Keratinocyte (primary cell): ENCODE measurements at regions not wholly inside any gene's neighbourhood (a gene's known extent, or its start where the extent isn't known, plus 50 kb on each side); places are given as distances from the start of the nearest gene placed in this dataset.

Experiments
- DNase-seq: peaks from one replicate; pipeline ENCODE4 v3.0.0-alpha.2; 2011; ENCODE audit warnings: low read depth, missing footprints, low spot score
- FAIRE-seq: peaks from 2 replicates; lab custom pipeline; 2011; peaks lifted over from hg19 to GRCh38; lab: Jason Lieb, UNC
- H2AFZ ChIP-seq: 2 replicates; pipeline ENCODE4 v1.6.0; 2012; ENCODE audit warnings: low read length, control low read depth, inconsistent platforms; ENCODE audit not compliant: control insufficient read depth
- H3K27ac ChIP-seq: 2 replicates; pipeline ENCODE4 v1.5.1; 2011; ENCODE audit warnings: low read length; ENCODE audit not compliant: control insufficient read depth, insufficient read depth
- H3K27me3 ChIP-seq: 3 replicates; pipeline ENCODE4 v1.6.0; 2011; ENCODE audit warnings: low read length; ENCODE audit not compliant: control insufficient read depth, insufficient read depth; ENCODE audit errors: extremely low read depth
- H3K36me3 ChIP-seq, 2 experiments: 2 replicates in 1 of 2; 3 replicates in 1 of 2; pipeline ENCODE4 v1.5.1; 2011; ENCODE audit warnings: low read length in 2 of 2, mild to moderate bottlenecking in 1 of 2; ENCODE audit not compliant: control insufficient read depth in 2 of 2, insufficient read depth in 2 of 2; ENCODE audit errors: extremely low read depth in 1 of 2
- H3K4me1 ChIP-seq: 3 replicates; pipeline ENCODE4 v1.5.1; 2011; ENCODE audit warnings: low read length; ENCODE audit not compliant: control insufficient read depth, insufficient read depth; ENCODE audit errors: extremely low read depth
- H3K4me2 ChIP-seq: 3 replicates; pipeline ENCODE4 v1.6.0; 2011; ENCODE audit warnings: low read depth, low read length; ENCODE audit not compliant: control insufficient read depth, insufficient read depth; ENCODE audit errors: extremely low read depth
- H3K4me3 ChIP-seq, 3 experiments: fragments of 200-600 bp in 1 of 3; sonication (generic) in 1 of 3; 2 replicates in 2 of 3; 3 replicates in 1 of 3; pipeline ENCODE4 v1.5.1; 2011 to 2016; ENCODE audit warnings: low read length in 3 of 3, mild to moderate bottlenecking in 3 of 3, control low read depth in 2 of 3, inconsistent platforms in 1 of 3, low read depth in 1 of 3, mixed read lengths in 1 of 3, mixed run types in 1 of 3, moderate library complexity in 1 of 3; ENCODE audit not compliant: control insufficient read depth in 2 of 3, insufficient read depth in 2 of 3; ENCODE audit errors: extremely low read depth in 1 of 3
- H3K79me2 ChIP-seq: 2 replicates; pipeline ENCODE4 v1.6.0; 2012; ENCODE audit warnings: low read length; ENCODE audit not compliant: control insufficient read depth, insufficient read depth
- H3K9ac ChIP-seq: 3 replicates; pipeline ENCODE4 v1.6.0; 2011; ENCODE audit warnings: low read length; ENCODE audit not compliant: control insufficient read depth, insufficient read depth; ENCODE audit errors: extremely low read depth
- H3K9me1 ChIP-seq: 3 replicates; pipeline ENCODE4 v1.6.0; 2011; ENCODE audit warnings: low read length; ENCODE audit not compliant: control insufficient read depth, insufficient read depth; ENCODE audit errors: extremely low read depth
- H3K9me3 ChIP-seq: 2 replicates; pipeline ENCODE4 v1.5.1; 2012; ENCODE audit warnings: low read depth, low read length; ENCODE audit not compliant: control insufficient read depth
- H4K20me1 ChIP-seq: 3 replicates; pipeline ENCODE4 v1.6.0; 2011; ENCODE audit warnings: low read length; ENCODE audit not compliant: control insufficient read depth, insufficient read depth; ENCODE audit errors: extremely low read depth
- CTCF ChIP-seq, 3 experiments: IDR thresholded peaks in 1 of 3; conservative IDR thresholded peaks in 1 of 3; optimal IDR thresholded peaks in 1 of 3; 2 replicates in 2 of 3; 3 replicates in 1 of 3; pipeline versions ENCODE3 to v1.5.1; 2011; ENCODE audit warnings: low read length in 3 of 3, mild to moderate bottlenecking in 3 of 3, moderate library complexity in 2 of 3, control low read depth in 1 of 3, inconsistent platforms in 1 of 3; ENCODE audit not compliant: insufficient read depth in 2 of 3; ENCODE audit errors: extremely low read depth in 1 of 3
- EZH2 ChIP-seq: IDR thresholded peaks from one replicate; pipeline ENCODE4 v1.6.1; 2012; ENCODE audit warnings: inconsistent platforms, mild to moderate bottlenecking, low read length, moderate library complexity
- dilution Hi-C: fragments of 300-500 bp; cut with MboI; formaldehyde crosslinking; loops from one replicate; pipeline ENCODE4 v1.7.0; 2020; ENCODE audit warnings: low sequenced_read_pairs; ENCODE audit not compliant: extremely low pct_ligation_motif_present

- no peak overlapping the region for H3K27ac ChIP-seq
- no peak overlapping the region for H3K9ac ChIP-seq
- H3K9me3 ChIP-seq, result no peaks in the 10 kb centered on the region
- FAIRE-seq (no peak), DNase-seq (no peak)
- H3K9me1 ChIP-seq, result no peaks in the 10 kb centered on the region
- H3K79me2 ChIP-seq, result no peaks in the 10 kb centered on the region
- H3K4me2 ChIP-seq, result no peak overlapping the region
- no peak overlapping the region for H2AFZ ChIP-seq
- no peak overlapping the region for H3K4me3 ChIP-seq
- H3K36me3 ChIP-seq, result no peaks in the 10 kb centered on the region
- TF ChIP-seq CTCF (optimal IDR thresholded peaks at IDR 0.05 in 1 of 3, IDR thresholded peaks at IDR 0.05 in 1 of 3, conservative IDR thresholded peaks at IDR 0.05 in 1 of 3; ENCODE audit: extremely low read depth in 1 of 3, insufficient read depth in 2 of 3, low read length in 3 of 3), result no peak
- TF ChIP-seq EZH2, result no peak
- no peaks in the 10 kb centered on the region for H3K4me1 ChIP-seq
- dilution Hi-C loops, result no loop called here
- no peaks in the 10 kb centered on the region for H4K20me1 ChIP-seq
- H3K27me3 ChIP-seq, result no peaks in the 10 kb centered on the region
These were observed 129.1 kb downstream of the TRIML1 start for GRCh38 chr4:188268131-188268908.

GRCh38 chr4:188270273-188271069 lies 131.2 kb downstream of the TRIML1 start:
- H3K4me2 ChIP-seq, result no peak overlapping the region
- no peak for TF ChIP-seq CTCF (optimal IDR thresholded peaks at IDR 0.05 in 1 of 3, IDR thresholded peaks at IDR 0.05 in 1 of 3, conservative IDR thresholded peaks at IDR 0.05 in 1 of 3; ENCODE audit: extremely low read depth in 1 of 3, insufficient read depth in 2 of 3, low read length in 3 of 3)
- no peak for TF ChIP-seq EZH2
- H4K20me1 ChIP-seq, result no peaks in the 10 kb centered on the region
- H3K9me3 ChIP-seq, result no peaks in the 10 kb centered on the region
- H2AFZ ChIP-seq, result no peak overlapping the region
- FAIRE-seq, result no peak
- no peaks in the 10 kb centered on the region for H3K79me2 ChIP-seq
- no peaks in the 10 kb centered on the region for H3K4me1 ChIP-seq
- H3K36me3 ChIP-seq, result no peaks in the 10 kb centered on the region
- dilution Hi-C loops, result no loop called here
- no peak for DNase-seq
- H3K27me3 ChIP-seq, result no peaks in the 10 kb centered on the region
- H3K9me1 ChIP-seq, result no peaks in the 10 kb centered on the region
- H3K9ac ChIP-seq, result no peak overlapping the region
- no peak overlapping the region for H3K4me3 ChIP-seq
- no peak overlapping the region for H3K27ac ChIP-seq
